GM21526 (cell line): ENCODE measurements at regions not wholly inside any gene's neighbourhood (a gene's known extent, or its start where the extent isn't known, plus 50 kb on each side); places are given as distances from the start of the nearest gene placed in this dataset.

Source experiments
- ATAC-seq: cut with Tn5 transposase; IDR thresholded peaks from one replicate; pipeline ENCODE4 v1.9.1; 2021; ENCODE audit warnings: moderate library complexity; ENCODE audit not compliant: unreplicated experiment, low FRiP score

- no peak for ATAC-seq
These were observed 144.7 kb downstream of the TLE3 start for GRCh38 chr15:69953051-69953450.

GRCh38 chr15:69953816-69954215 is 143.9 kb downstream of the TLE3 start:
- no peak for ATAC-seq

- ATAC-seq = no peak
These were observed 143.1 kb downstream of the TLE3 start for GRCh38 chr15:69954666-69955065.

DNA sequence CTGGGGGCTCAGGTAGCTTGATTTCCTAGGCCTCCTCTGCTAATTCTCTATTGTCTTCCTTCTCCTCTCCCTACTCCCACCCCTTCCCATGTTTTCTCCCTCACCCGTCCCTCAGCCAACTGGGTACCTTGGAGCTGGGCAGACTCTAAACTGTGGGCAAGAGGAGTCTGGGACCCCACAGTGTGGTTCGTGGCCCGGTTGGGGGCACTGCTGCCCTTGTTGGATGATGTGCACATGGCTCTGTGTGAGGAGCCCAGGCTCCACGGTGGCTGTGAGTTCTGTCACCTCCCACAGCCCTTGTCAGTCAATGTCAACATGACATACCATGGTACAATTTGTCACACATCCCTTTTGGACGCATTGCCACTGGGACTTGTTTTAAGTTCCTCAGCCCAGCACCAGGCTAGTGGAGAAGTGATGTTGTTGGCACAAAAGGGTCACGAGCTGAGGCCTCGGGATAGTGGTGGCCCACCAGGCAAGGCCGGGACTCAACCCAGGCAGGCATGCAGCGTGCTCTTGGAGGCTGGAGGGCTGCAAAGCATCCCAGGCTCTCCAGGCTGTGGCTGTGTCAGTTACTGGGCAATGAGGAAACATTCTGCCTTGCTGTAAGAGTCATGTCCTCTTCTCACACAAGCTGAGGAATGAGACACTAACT is 142.3 kb downstream of the TLE3 start:
- ATAC-seq = no peak

DNA sequence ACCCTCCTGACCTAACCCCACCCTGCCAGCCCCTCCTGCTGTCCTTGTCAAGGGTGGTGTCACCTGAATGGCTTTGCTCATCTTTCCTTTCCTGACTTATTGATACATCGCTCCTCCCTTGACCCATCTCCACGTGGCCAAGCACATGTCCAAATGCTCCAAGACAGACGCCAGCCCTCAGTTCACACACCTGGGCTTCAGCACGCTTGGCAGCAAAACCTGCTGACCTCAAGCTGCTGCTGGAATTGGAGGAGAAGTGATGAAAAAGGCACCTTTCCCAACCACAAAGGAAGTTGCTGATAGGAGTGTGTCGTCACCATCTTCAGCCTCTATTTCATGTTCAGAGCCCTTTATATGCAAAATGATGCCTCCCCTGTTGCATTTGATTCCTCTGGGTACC is 141.3 kb downstream of the TLE3 start:
- no peak for ATAC-seq

GRCh38 chr15:69957175-69957574 is 140.5 kb downstream of the TLE3 start:
- no peak for ATAC-seq

GRCh38 chr15:69958496-69959084 is 139.1 kb downstream of the TLE3 start:
- no peak for ATAC-seq

- ATAC-seq = no peak
These were observed 135.2 kb downstream of the TLE3 start for GRCh38 chr15:69962561-69962960.

DNA sequence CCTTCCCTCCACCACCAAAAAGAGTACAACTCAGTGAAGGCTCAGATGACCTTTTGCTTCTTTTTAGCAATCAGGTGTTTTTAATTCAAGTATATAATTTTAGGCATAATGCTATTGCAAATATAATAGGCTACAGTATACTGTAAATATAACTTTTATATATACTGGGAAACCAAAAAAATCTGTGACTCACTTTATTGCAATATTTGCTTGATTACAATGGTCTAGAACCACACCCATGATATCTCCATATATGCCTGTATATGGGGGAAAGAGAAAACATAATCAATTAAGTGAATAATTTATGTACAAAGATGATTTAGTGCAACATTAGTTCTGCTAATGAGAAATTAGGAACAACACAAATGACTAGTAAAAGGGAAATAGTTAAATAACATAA is 134.3 kb downstream of the TLE3 start:
- no peak for ATAC-seq

- ATAC-seq = no peak
These were observed 125.9 kb downstream of the TLE3 start for GRCh38 chr15:69971771-69972170.

DNA sequence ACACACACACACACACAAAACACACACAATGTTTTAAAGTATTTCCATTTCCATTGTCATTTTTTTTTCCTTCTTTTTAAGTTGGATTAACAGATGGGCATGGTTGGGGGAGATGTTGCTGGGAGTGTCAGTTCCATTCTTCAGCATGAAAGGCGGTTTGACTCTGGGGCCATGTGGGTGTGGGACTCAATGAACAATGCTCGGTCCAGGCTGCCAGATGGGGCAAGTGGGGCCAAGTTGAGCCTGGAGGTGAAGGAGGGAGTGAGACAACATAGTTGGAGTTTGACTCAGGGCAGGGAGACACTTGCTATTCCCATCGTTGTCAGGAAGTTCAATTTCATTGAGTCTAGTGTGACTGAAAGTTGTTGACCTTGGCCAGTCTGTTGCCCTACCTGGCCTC is 125.3 kb downstream of the TLE3 start:
- no peak for ATAC-seq

- no peak for ATAC-seq
These were observed 124.5 kb downstream of the TLE3 start for GRCh38 chr15:69973102-69973714.

DNA sequence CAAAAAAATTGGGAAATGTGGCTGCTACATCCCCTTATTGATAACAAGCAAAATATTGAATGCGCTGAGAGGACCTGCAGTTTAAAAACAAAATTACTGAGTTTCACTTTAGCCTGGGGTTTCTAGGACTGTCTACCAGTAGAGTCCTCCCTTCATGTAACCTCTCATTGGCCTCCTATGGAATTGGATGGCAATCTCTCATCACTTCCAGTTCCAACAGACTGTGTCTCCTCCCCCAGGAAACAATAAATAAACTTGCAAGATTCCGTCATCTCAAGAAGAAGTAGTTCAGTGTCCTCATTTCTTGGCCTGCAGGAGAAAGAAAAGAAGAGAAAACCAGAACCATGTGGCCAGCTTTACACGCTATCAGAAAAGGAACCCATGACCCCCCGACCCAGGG is 123.8 kb downstream of the TLE3 start:
- no peak for ATAC-seq

DNA sequence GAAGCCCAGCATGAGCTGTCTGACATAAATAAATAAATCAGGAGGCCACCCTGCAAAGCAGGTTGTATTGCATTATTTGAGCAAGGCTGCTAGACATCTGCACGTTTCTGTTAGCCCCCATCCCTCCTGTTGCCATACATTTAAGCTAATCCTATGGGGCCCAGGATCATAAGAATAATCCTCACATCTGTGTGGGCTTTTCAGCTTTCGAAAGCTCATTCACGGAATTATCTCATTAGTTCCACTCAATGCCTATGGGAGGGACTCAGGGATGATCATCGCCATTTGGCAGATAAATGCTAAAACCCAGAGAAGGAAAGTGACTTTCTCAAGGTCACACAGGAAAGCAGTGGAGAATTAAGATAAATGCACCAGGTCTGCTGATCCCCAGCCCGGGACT is 123.4 kb downstream of the TLE3 start:
- no peak for ATAC-seq

GRCh38 chr15:69976366-69976994 is 121.2 kb downstream of the TLE3 start:
- ATAC-seq = no peak

GRCh38 chr15:69978603-69979002 is 119.1 kb downstream of the TLE3 start:
- ATAC-seq = no peak

- peak; percentile 45 for ATAC-seq
These were observed 118.5 kb downstream of the TLE3 start for GRCh38 chr15:69979262-69979661.

DNA sequence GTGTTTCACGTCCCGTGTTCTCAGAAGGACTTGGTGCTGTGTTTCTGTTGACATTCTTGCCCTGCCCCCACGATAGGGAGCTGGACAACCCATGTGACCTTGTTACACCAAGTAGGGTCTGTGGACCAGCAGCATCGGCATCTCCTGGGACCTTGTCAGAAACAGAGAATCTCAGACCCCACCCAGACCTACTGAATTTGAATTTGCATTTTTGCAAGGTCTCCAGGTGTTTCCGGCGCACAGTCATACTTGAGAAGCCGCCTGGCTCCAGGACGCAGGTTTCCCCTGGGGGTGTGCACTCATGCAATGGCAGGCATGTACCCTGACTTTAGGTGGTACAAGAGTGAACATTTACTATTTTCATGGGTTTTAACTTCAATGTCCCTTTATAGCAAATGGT is 117.9 kb downstream of the TLE3 start:
- ATAC-seq = peak; percentile 70

- no peak for ATAC-seq
These were observed 117.2 kb downstream of the TLE3 start for GRCh38 chr15:69980341-69981059.

DNA sequence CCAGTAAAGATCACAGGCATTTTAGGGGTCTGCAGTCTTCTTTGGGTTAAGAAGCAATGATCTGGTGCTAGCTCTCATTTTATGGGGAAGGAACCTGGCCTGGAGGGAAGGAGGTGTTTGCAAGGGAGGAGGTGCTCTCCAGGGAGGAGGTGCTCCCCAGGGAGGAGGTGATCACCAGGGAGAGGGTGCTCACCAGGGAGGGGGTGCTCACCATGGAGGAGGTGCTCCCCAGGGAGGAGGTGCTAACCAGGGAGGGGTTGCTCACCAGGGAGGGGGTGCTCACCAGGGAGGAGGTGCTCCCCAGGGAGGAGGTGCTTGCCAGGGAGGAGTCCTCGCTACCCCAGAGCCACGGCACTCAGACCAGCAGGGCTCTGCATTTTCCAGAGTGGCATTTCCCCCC is 115.7 kb downstream of the TLE3 start:
- no peak for ATAC-seq

- ATAC-seq = no peak
These were observed 113.9 kb downstream of the TLE3 start for GRCh38 chr15:69983696-69984265.
